Activated T-cell treated with anti-CD3 and anti-CD28 coated beads for 1 hour (primary cell): ENCODE measurements at regions not wholly inside any gene's neighbourhood (a gene's known extent, or its start where the extent isn't known, plus 50 kb on each side); places are given as distances from the start of the nearest gene placed in this dataset.
"Not testable (repeated sequence)": the region's sequence is repeated elsewhere in the genome, so short reads cannot be mapped to it uniquely, and the experiment has no call there.

Source experiments
- DNase-seq: peaks from one replicate; pipeline ENCODE4 v3.0.0-alpha.2; 2020; ENCODE audit warnings: low read depth

DNA sequence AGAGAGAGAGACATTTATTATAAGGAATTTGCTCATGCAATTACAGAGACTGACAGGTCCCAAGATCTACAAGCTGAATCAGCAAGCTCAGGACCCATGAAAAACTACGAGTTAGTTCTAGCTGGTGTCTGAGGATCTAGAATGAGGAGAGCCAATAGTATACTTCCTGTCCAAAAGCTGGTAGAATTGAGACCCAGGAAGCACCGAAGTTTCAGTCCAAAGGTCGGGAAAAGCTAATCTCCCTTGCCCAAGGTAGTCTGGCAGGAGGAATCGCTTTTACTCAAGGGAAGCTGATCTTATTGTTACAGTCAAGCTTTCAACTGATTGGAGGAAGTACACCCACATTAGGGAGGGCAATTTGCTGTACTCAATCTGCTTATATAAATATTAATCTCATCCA, 389.6 kb downstream of the ADCYAP1 start:
- DNase-seq, result no peak

DNA sequence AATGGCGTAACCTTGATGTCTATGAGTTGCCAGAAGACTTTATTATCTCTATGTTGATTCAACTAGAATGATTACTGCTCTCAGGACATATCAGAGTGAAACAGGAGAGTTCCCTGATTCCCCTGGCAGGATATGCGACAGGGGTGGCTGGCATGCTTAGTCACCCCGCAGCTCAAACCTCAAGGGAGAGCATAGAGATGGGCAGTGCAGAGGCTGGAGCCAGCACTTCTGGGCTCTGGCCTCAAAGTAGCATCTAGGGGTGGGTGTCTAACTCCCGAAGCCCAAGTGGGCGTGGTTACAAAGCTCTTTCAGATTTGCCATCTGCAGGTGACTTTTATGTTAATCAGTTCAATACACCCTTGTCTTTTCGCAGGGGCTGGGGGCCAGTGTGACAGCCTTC, 391.6 kb downstream of the ADCYAP1 start:
- DNase-seq, result no peak

DNA sequence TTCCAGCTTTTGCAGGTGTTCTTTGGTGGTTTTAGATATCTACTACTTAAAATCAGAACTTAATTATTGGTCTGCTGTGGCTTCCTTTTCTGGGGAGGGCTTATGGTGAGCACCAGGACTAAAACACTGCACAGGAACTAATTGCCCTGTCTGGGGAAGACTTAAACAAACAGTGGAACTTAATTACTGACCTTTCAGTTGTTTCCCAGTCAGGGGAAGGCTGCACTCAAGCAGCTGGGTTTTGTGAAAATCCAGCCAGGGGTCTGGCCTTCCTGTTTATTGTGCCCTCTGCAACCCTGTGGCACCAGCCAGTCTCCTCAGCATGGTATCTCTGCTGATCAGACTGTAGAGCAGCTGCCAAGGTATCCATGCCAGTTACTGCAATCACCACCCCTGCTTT, 398.2 kb downstream of the ADCYAP1 start:
- no peak for DNase-seq

DNA sequence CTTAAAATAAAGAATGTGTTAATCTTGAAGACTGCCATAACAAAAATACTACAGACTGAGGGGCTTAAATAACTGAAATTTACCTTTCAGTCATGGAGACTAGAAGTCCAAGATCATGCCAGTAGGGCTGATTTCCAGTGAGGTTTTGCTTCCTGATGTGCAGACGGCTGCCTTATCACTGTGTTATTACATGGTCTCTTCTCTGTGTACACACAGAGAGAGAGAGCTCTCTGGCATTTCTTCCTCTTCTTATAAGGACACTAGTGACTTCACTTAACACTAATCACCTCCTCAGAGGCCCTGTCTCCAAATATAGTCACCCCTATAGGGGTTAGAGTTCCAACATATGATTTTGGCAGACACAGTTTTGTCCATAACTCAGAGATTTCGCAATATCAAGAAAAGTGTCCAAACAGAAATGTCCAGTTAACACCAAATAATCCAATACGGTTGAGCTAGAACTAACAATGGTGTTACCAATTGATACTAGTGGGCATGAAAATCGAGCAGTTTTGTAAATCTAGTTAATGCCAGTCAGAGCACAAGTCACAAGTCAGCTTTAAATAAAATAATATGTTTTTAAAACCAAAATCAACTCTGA, 399.8 kb downstream of the ADCYAP1 start:
- no peak for DNase-seq

DNA sequence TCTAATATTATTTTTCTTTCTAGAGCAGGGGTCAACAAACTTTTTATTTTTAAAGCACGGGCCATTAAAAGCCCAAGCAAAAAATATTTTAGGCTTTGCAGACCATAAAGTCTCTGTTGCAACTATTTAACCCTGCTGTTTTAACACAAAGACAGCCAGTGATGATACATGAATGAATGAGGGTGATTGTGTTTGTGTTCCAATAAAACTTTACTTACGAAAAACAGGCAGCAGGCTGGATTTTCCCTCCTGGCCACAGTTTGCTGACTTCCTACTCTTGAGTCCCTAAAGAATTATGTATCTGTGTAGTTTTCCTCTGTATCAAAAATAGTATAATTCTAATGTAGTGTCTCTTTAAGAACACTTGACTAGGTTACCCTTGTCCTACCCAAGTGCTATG, 402.0 kb downstream of the ADCYAP1 start:
- no peak for DNase-seq

DNA sequence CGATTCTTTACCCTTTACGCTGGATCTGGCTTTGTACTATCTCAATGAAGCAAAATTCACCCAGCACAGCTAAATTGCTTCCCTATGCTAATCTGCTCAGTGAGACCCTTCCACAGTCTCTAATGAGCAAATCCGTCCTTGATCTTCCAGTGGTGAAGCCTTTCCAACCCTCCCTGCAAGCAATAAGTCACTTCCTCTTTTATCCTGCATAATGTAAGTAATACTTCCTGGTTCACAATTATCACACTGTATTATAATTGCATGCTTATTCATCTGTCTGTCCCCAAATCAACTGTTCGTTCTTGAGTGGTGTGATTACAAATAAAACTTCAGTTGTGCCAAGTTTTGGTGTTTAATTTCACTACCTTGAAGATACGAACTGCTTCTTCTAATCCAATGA, 404.0 kb downstream of the ADCYAP1 start:
- no peak for DNase-seq

DNA sequence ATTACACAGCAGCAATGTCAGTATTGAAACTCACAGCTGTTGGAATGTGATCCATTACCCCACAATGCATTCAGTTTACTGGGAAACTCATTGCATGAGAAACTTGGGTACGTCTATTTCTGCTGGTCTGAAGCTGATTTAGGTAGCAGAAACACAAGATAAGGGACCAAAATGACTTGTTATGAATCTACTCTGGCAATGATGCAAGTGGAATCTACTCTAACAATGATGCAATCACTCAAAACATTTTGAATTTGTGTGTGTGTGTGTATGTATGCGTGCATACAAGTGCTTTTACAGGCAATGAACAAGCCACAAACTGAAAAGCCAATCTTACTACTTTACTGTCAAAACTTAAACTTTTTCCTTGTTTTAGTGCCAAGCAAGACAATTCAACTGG, 406.7 kb downstream of the ADCYAP1 start:
- DNase-seq, result no peak

DNA sequence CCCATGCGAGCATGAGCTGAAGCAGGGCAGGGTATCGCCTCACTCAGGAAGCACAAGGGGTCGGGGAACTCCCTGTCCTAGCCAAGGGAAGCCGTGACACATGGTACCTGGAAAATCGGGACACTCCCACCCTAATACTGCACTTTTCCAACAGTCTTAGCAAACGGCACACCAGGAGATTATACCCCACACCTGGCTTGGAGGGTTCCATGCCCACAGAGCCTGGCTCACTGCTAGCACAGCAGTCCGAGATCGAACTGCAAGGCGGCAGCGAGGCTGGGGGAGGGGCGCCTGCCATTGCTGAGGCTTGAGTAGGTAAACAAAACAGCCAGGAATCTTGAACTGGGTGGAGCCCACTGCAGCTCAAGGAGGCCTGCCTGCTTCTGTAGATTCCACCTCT, 430.7 kb downstream of the ADCYAP1 start:
- DNase-seq, result not testable (repeated sequence)

DNA sequence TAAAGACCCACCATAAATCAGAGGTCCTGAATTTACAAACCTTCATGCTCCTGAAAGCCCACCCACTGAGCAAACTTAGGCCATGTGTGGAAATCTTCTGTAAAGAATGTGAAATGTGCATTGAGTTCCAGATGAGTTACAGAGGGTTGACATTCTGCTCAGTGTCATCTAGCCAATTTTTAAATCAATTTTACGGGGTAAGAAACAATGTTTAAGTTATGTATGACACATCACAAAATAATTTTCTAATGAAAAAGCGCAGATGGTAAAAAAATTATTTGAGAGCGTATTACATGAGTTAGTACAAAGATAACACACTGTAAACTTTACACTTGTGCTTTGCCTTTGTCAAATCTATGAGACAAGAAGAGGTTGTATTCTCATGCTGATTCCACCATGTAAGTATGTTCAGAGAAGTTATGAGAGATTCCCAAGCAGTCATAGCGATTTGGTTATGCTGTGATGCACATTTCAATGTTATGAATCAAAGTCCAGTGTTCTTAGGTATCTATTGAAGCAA, 446.3 kb downstream of the ADCYAP1 start:
- DNase-seq, result no peak

DNA sequence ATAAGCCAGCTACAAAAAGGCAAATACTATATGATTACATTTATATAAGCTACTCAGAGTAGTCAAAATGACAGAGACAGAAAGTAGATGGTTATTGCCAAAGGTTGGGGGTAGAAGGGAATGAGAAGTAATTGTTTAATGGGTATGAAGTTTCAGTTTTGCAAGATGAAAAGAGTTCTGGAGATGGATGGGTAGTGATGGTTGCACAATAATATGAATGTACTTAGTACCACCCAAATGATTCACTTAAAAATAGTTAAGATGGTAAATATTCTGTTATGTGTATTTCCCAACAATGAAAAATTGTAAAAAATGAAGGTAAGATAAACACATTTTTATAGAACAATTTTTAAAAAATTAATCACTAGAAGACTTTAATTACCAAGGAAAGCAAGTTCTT, 448.4 kb downstream of the ADCYAP1 start:
- DNase-seq, result no peak

DNA sequence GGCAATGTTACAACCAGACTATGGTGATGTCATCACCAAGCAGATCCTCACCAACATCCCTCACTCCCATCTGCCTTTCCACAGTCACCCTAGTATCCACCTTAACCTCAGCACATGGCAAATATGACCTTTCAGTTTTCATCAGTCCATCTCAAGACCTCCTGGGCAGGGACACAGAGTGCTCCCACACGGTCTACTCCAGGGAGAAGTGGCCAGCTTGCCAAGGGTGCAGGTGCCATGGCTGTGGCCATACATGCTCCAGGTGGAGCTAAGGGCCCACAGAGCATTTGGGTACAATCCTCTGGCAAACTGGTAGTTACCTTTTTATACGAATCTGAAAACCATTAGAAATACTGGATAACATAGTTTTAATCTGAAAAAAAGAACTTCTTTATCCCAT, 453.1 kb downstream of the ADCYAP1 start:
- no peak for DNase-seq

DNA sequence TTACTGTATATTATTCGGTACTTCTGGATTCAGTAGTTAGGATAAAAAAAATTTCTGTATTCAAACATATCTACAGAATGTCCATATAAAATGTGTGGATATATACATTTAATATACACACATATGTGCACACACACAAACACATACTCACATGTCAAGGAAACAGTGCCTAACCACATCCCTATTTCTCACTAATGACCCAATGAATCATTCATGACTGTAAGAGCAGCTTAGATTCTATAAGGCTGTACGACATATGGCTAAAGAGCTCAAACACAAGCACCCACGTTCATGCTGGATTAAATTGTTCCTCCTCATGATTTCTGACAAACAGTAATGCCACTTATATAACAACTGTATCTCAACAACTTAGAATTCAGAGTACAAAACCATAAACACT, 457.3 kb downstream of the ADCYAP1 start:
- DNase-seq, result no peak

DNA sequence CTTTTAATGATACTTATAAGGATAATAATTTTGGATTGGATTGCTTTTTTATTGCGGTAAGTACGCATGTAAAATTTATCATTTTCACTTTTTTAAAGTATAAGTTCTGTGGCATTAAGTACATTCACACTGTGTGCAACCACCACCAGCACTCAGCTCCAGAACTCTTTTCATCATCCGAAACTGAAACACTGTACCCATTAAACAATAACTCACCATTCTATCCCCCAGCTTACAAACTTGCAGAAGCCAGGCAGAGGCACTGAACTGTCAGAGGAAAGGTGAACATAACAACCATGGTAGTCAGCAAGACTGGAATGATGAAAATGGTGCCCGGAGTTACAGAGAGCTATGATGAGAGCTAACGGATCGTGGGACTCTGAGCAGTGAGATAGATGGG, 465.9 kb downstream of the ADCYAP1 start:
- no peak for DNase-seq

DNA sequence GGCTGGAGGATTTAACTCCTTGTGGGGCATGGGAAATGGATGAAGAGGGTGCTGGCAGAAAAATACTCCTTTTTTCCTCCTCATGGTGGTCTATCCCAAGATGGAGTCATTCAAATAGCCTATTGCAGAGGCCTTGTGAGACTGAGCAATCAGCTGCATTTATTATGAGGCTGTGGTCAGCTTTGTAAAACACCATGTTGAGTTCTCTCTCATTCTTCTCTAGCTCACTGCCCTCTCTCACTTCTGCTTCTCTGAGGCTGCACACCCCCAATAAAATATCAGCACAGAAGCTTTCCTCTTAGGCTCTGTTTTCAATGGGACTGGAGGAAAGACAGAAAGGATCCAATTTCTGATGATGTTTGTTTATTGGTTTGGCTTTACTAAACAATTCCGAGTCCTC, 467.1 kb downstream of the ADCYAP1 start:
- no peak for DNase-seq

DNA sequence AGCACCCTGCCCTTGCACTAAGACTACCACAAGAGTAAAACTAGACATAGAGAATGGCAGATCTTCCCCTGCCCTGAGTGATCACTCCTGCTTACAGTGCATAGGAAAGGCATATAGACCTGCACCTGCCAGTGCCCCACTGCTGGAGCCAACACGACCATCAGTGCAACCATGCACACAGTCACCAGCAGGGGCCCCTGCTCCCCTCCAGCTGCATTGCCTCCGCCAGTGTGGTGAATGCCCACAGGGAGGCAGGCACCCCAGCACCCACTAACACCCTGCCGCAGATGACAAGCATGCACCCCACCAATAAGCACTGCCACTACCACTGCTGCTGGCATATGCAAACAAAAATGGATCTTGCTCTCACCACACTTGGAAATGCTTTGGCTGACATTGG, 478.8 kb downstream of the ADCYAP1 start:
- no peak for DNase-seq

DNA sequence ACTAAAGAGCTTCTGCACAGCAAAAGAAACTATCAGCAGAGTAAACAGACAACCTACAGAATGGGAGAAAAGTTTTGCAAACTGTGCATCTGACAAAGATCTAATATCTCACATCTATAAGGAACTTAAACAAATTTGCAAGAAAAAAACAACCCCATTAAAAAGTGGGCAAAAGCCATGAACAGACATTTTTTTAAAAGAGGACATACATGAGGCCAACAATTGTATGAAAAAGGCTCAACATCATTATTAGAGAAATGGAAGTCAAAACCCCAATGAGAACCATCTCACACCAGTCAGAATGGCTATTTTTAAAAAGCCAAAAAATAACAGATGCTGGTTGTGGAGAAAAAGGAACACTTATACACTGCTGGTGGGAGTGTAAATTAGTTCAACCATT, 483.8 kb downstream of the ADCYAP1 start:
- DNase-seq, result not testable (repeated sequence)

DNA sequence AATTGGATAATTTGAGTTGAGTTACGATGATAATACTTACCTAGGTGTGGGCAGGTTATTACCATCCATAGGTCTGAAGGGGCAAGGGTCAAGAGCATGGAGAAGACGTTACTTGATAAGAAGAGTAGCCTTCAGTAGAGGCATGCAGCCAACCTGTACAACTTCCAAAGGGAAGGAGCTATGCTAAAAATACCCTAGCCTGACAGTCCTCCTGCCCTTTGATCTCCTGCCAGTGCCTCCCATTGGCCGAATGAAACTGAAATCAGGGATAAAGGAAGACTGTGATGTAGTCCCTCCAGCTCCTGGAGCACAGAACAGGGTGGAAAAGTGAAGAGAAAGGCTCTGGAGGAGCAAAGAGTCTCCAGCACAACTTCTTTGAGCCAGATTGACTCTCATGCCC, 487.4 kb downstream of the ADCYAP1 start:
- DNase-seq, result no peak

DNA sequence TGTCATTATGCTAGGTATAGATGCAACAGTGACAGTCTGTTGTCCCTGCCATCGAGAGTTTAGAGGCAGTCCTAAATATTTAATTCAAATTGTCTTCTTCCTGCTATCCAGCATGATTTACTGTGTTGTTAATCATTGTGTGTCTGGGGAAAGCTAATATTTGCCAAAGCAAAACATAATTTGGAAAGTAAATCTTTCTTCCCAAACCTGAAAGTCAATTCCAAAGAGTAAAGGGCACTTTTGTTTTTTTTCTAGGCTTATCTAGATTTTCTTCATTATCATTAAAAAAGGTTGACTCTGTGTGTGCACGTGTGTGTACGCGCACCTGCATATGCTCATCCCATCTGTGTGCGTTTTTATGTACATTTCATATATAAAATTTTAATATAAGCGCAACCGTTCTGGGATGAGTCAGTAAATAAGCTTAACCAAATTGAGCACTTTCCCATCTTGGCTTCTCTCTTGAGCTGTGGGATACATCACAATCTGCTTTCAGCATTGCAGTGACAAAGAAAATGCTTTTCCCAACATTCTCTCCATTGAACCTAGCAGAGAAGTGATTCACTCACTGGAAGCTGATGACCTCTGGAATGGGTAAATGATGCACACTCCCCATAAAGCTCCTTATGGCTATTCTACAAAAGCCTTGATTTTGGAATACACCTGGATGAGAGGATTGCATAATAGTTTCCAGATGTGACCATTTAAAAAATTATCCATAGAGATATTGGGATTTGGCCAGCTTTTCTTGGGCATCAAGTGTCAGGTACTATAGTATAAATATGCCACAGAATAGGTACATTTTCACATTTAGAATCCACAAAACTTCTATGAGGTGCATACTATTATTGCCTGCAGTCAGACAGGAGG, 488.4 kb downstream of the ADCYAP1 start:
- no peak for DNase-seq

DNA sequence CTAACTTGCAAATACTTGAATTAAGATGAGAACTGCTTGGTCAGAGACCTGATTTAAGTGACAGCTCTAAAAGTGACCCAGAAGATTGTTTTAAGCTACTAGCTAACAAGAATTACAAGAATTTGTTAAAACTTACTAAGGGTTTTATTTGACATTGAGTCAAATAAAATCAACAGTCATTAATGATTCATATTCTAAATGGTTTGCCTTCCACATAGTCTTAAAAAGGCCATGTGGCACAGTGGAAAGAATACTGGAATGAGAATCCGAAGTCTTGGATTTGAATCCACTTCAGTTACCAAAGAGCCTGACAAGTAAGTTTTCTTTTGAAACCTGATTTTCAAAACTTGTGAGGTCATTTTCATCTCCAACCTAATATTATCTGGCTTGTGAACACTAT, 489.3 kb downstream of the ADCYAP1 start:
- no peak for DNase-seq

DNA sequence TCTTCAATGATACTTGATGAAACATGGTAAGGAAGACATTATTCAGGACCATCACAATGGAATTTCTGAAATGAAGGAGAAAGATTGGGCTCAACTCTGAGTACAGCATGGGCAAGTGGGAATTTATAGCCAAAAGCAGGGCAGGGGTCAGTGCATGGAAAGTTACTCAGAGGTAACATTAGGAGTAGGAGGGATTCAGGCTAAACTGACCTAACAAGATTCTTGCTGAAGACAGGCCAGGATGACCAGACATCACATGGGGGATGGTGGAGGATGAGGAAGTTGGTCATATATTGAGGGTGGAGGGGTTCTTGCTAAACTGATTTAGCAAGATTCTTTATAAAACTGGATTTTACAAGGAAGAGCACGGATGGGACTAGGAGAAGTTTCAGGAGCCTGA, 489.8 kb downstream of the ADCYAP1 start:
- no peak for DNase-seq

DNA sequence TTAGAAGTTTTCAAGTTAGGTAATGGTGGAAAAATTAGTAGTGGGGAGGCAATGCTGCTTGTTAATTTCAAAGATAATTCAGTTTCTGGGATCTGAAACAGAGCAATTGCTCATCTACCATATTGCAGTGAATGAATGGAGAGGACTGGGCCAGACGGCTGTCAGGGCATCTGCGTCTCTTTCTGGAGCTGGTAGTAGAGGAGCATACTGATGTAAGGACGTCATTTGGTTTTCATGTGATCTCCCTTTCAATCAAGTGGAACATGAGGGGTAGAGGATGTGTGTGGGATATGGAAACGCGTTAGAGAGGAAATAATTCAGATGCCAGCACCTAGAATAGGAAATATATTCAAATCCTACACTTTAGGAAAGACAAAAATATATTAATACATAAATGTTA, 490.3 kb downstream of the ADCYAP1 start:
- no peak for DNase-seq

DNA sequence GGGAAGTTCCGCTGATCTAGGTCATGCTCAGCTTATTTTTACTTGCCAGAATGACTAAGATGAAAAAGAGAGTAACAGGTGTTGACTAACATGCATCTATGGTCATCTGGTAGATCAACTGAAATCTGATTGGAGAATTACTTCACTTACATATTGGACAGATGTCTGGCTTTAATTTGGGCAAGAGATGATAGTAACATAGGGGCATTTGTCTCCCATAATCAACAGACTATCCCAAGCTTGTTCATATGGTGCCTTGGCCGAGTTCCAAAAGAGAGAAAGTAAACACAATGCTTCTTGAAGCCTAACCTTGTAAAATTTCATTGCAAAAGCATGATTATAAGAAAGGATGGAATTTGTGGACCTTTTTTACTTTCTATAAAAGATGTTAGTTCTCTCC, 503.7 kb downstream of the ADCYAP1 start:
- no peak for DNase-seq

DNA sequence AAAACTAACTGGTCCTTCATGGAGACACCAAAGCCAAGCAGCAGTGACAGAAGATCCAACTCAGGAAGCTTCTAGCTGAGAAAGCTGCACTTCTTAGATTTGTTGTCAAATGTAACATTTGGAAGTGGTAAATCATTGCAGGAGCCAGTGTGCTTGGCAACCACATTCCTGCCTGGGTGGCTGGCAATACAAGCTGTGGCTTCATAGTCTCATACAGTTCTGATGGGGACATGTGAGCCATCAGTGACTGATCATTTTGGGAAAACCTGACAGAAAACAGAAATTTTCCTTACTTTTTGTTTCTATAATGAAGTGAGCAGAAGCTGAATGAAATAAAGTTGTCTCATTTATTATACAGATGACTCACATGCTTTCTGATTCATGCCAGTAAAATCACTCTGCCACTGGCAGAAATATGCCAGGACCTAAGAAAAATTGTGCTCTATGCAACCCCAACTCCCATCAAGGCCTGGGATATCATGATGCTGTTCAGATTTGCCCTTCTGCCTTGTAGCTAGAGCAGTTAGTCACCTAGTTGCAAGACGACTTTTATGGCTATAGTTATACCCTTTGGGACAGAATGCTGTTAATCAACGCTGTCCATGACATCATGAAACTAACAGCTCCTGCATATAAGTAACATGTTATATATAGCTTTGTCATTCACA, 508.1 kb downstream of the ADCYAP1 start:
- no peak for DNase-seq
